Nephron (organoid): ENCODE measurements at regions not wholly inside any gene's neighbourhood (a gene's known extent, or its start where the extent isn't known, plus 50 kb on each side); places are given as distances from the start of the nearest gene placed in this dataset.

Experiments
- H3K27ac Mint-ChIP-seq, 3 experiments: 2 replicates each; pipeline ENCODE4 v1.8.0; 2020; ENCODE audit warnings: mixed read lengths in 3 of 3, mild to moderate bottlenecking in 2 of 3, moderate library complexity in 1 of 3
- H3K27me3 Mint-ChIP-seq: 2 replicates; pipeline ENCODE4 v1.8.0; 2021; ENCODE audit warnings: low read depth, mild to moderate bottlenecking, moderate library complexity, mixed read lengths
- H3K36me3 Mint-ChIP-seq: 2 replicates; pipeline ENCODE4 v1.8.0; 2020; ENCODE audit warnings: low read depth, mixed read lengths
- H3K4me1 Mint-ChIP-seq: 2 replicates; pipeline ENCODE4 v1.8.0; 2020; ENCODE audit warnings: mixed read lengths
- H3K4me3 Mint-ChIP-seq, 3 experiments: 2 replicates each; pipeline ENCODE4 v1.8.0; 2020; ENCODE audit warnings: mild to moderate bottlenecking in 3 of 3, mixed read lengths in 3 of 3, moderate library complexity in 2 of 3
- H3K9me3 Mint-ChIP-seq: 2 replicates; pipeline ENCODE4 v1.8.0; 2020; ENCODE audit warnings: mixed read lengths
- TF ChIP-seq, protein P1 (sequence below), 3 experiments: fragments of 200-600 bp; sonication (generic); IDR thresholded peaks; one replicate each; pipeline ENCODE4 v1.5.0; 2021; ENCODE audit warnings: antibody characterized with exemption in 3 of 3; ENCODE audit not compliant: unreplicated experiment in 3 of 3

DNA sequence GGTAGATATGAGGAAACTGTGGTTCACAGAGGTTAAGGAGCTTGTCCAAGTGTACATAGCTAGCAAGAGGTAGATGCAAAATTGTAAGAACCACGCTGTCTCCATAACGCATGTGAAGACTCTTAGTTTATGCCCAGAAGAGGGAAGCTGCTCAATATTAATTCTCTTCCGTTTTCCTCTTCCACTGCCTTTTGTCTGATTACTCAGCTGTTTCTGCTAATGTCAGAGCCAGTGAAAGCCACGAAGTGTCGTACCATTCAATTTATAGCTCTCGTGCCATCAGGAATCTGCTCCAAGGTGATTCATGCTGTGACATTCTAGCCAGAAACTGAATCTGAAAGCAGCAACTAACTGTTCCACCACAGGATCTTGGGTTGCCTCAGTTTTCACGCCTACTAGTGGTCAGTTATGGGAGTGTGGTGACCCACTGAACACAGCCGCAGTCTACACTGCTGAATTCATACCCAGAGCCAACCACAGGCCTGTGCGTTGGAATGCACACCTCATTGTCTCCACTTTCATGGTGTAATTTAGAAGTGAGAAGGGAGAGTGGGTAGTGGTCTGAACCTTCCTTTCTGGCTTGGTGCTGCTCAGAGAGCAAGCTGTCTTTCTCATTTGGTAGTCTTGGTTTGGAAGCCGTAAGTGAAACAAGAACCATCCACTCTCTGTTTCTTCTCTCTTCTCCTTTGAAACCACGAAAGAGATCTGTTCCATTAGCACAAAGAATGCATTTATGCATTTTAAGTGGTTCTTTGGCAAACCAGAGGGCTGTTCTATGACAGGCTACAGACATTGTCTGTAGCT is 74.2 kb upstream of the NAP1L1 start:
- H3K36me3 Mint-ChIP-seq, result no peaks in the 10 kb centered on the region
- no peaks in the 10 kb centered on the region for H3K27me3 Mint-ChIP-seq
- no peak overlapping the region for H3K27ac Mint-ChIP-seq
- TF ChIP-seq, protein P1, sequence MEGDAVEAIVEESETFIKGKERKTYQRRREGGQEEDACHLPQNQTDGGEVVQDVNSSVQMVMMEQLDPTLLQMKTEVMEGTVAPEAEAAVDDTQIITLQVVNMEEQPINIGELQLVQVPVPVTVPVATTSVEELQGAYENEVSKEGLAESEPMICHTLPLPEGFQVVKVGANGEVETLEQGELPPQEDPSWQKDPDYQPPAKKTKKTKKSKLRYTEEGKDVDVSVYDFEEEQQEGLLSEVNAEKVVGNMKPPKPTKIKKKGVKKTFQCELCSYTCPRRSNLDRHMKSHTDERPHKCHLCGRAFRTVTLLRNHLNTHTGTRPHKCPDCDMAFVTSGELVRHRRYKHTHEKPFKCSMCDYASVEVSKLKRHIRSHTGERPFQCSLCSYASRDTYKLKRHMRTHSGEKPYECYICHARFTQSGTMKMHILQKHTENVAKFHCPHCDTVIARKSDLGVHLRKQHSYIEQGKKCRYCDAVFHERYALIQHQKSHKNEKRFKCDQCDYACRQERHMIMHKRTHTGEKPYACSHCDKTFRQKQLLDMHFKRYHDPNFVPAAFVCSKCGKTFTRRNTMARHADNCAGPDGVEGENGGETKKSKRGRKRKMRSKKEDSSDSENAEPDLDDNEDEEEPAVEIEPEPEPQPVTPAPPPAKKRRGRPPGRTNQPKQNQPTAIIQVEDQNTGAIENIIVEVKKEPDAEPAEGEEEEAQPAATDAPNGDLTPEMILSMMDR (IDR thresholded peaks at IDR 0.05; ENCODE audit: unreplicated experiment in 3 of 3), result peak; percentile 42 to 50 (median 49)
- H3K4me3 Mint-ChIP-seq, result peak overlapping the region in 1 of 3 experiments; percentile 35
- H3K4me1 Mint-ChIP-seq, result no peaks in the 10 kb centered on the region
- peaks cover 2% of the 10 kb centered on the region for H3K9me3 Mint-ChIP-seq

DNA sequence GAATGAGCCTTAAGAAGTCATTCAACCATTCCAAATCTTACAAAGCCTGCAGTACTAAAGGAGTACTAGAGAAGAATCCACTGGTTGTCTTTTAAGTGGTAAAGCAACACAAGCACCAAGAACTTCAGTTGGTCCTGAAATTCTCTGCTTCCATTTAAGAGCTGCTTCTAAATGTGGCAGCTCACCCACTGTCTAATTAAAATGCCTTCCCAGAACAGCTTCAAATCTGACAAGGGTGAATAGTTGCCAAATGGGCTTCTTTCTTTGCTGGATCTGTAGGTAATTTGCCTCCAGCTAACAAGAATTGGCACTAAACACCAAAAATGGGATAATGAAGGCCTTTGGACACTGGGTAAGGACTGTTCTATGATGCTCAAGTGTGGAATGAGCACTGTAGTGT is 72.2 kb upstream of the NAP1L1 start:
- Mint-ChIP-seq H3K4me1 (no peaks in the 10 kb centered on the region), H3K27ac (no peak overlapping the region), H3K27me3 (no peaks in the 10 kb centered on the region), H3K9me3 (no peaks in the 10 kb centered on the region), H3K4me3 (no peak overlapping the region), H3K36me3 (no peaks in the 10 kb centered on the region)
- TF ChIP-seq, protein P1 (IDR thresholded peaks at IDR 0.05; ENCODE audit: unreplicated experiment in 3 of 3), result no peak

- H3K27me3 Mint-ChIP-seq, result no peaks in the 10 kb centered on the region
- H3K36me3 Mint-ChIP-seq, result no peaks in the 10 kb centered on the region
- H3K27ac Mint-ChIP-seq, result no peak overlapping the region
- TF ChIP-seq, protein P1 (IDR thresholded peaks at IDR 0.05; ENCODE audit: unreplicated experiment in 3 of 3), result no peak
- no peaks in the 10 kb centered on the region for H3K9me3 Mint-ChIP-seq
- H3K4me1 Mint-ChIP-seq, result no peaks in the 10 kb centered on the region
- H3K4me3 Mint-ChIP-seq, result no peak overlapping the region
Measured at GRCh38 chr12:76156314-76156713, 71.8 kb upstream of the NAP1L1 start.

- no peak overlapping the region for H3K4me3 Mint-ChIP-seq
- H3K27ac Mint-ChIP-seq, result no peak overlapping the region
- H3K27me3 Mint-ChIP-seq, result no peaks in the 10 kb centered on the region
- H3K9me3 Mint-ChIP-seq, result no peaks in the 10 kb centered on the region
- H3K4me1 Mint-ChIP-seq, result no peaks in the 10 kb centered on the region
- H3K36me3 Mint-ChIP-seq, result no peaks in the 10 kb centered on the region
- TF ChIP-seq, protein P1 (IDR thresholded peaks at IDR 0.05; ENCODE audit: unreplicated experiment in 3 of 3), result no peak
Measured at GRCh38 chr12:76155157-76155670, 70.7 kb upstream of the NAP1L1 start.

DNA sequence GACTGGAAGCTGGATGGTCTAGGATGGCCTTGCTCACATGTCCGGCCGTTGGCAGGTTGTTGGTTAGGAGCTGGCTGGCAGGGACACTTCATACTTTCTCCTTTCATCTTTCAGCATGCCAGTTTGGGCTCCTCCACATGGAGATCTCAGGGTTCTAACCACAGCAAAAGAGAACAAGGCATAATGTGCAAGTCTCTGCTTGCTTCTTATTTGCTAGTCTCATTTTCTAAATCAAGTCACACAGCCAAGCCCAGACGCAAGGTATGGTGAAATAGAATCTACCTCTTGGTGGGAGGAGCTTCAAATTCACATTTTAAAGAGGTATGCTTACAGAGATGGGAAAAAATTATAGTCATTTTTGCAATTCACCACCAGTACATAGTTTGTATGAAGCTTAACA is 69.1 kb upstream of the NAP1L1 start:
- TF ChIP-seq, protein P1 (IDR thresholded peaks at IDR 0.05; ENCODE audit: unreplicated experiment in 3 of 3), result no peak
- no peak overlapping the region for H3K27ac Mint-ChIP-seq
- H3K4me3 Mint-ChIP-seq, result no peak overlapping the region

More for the DNA sequence above, 69.1 kb upstream of the NAP1L1 start:
- no peaks in the 10 kb centered on the region for H3K27me3 Mint-ChIP-seq
- H3K36me3 Mint-ChIP-seq, result no peaks in the 10 kb centered on the region
- no peaks in the 10 kb centered on the region for H3K9me3 Mint-ChIP-seq
- H3K4me1 Mint-ChIP-seq, result no peaks in the 10 kb centered on the region
